ENCODE measurements at regions not wholly inside any gene's neighbourhood (a gene's known extent, or its start where the extent isn't known, plus 50 kb on each side); places are given as distances from the start of the nearest gene placed in this dataset.
"Not testable (repeated sequence)": the region's sequence is repeated elsewhere in the genome, so short reads cannot be mapped to it uniquely, and the experiment has no call there.

- DNase-seq (ENCODE audit: extremely low read depth, low read depth) = no peak
Observed at GRCh38 chr4:1562371-1562770, 121.7 kb downstream of the FAM53A start.

DNA sequence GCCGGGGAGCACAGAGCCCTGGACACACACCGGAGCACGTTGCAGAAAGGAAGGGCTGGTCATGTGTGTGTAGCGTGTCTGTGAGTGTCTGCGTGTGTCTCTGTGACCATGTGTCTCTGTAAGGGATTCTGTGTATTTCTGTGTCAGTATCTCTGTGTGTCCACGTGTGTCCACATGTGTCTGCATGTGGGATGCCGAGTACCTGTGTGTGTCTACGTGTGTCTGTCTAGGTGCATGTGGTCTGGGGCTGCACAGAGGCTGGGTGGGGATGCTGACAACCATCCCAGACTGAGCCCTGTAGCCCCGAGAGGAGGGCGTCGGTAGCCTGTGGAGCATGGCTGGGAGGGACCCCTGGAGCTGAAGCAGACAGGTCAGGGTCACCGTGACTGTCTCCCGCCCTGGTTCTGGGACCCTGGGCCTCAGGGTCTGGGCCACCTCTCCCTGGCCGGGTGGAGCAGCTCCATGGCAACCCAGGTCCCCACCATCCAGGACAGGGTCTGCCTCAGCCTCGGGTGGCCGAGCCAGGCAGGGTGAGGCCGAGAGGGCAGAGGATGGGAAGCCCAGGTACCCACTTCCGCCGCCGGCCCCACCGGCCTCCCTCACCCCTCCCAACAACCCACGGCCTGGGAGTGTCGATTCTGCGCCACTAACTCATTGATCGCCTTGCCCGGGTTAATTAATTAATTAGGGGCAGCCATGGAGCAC, 122.7 kb downstream of the FAM53A start:
- DNase-seq (ENCODE audit: extremely low read depth, low read depth) = no peak

DNA sequence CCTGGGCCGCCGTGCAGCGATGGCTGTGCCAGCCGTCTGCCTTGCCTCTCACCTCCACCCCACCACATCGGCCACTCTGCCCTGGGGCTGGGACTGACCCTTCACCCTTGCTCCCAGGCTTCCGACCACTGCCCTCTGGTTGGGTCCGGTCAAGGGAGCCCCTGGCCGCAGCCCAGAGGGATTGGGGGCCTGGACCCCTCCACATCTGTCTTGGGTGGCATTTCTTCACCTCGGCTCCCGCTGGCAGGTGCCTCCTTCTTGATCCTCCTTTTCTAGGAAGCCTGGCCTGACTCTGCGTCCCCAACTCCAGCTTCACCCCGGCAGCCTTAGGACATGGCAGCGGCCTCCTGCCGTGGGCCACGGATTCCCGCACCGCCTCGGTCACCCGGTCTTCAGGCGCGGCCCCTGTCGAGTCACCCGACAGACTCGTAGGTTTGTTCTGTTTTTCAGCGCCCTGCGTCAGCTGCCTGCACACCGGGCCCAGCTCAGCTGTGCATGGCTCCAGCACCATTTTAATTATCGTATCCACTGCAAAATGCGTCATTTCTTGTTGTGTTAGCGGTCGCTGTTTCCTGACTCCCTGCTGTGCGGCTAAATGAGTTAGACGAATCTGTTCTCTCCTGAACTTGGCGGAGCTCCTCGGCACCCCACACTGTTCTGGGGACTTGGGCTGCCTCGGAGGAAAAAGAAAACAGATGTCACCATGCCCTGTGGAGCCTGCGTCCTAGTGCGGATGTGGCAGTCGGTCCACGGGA, 124.0 kb downstream of the FAM53A start:
- DNase-seq (ENCODE audit: extremely low read depth, low read depth) = peak; percentile 59

DNA sequence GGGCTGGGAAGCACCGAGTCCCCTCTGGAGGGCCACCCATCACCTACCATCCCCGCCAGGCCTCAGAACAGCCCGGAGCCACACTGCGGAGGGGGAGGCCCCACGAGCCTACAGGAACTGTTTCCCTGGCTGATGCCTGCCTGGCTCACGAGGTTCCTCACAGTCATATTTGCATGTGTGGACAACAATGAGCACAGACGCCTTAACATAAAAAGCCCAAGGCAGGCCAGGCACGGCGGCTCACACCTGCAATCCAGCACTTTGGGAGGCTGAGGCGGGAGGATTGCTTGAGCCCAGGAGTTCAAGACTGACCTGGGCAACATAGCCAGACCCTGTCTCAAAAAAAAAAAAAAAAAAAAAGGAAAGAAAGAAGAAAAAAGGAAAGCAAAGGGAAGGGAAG, 125.9 kb downstream of the FAM53A start:
- no peak for DNase-seq (ENCODE audit: extremely low read depth, low read depth)

- DNase-seq (ENCODE audit: extremely low read depth, low read depth) = no peak
Observed at GRCh38 chr4:1557221-1557597, 126.9 kb downstream of the FAM53A start.

GRCh38 chr4:1556541-1557220, 127.4 kb downstream of the FAM53A start:
- no peak for DNase-seq (ENCODE audit: extremely low read depth, low read depth)

- no peak for DNase-seq (ENCODE audit: extremely low read depth, low read depth)
Observed at GRCh38 chr4:1554876-1555265, 129.2 kb downstream of the FAM53A start.

DNA sequence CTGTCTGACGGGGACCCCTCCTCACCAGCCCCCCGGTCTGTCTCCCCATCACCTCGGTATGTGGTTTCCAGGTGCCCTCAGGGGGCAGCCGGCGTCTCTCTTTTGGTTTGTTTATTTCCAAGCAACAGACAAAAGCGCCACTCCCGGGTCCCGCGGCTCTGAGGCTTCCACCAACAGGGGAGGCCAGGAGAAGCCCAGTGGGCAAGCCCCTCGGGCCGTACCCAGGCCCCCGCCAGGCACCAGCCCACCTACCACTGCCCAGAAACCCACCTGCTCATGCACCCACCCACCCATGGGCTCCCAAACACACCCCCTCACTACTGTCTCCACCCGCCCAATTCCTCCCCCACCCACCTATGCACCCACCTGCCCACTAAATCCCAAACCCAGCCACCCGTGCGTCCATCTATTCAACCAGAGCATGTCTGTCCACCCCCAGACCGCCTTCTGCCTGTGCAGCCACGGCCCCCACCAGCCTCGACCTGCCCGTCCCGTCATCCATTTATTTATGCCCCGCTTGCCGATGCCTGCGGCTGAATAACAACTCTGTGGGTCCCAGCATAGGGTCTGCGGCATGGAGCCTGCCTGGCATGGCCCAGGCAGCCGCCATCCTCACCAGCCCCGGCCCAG, 129.8 kb downstream of the FAM53A start:
- no peak for DNase-seq (ENCODE audit: extremely low read depth, low read depth)

DNA sequence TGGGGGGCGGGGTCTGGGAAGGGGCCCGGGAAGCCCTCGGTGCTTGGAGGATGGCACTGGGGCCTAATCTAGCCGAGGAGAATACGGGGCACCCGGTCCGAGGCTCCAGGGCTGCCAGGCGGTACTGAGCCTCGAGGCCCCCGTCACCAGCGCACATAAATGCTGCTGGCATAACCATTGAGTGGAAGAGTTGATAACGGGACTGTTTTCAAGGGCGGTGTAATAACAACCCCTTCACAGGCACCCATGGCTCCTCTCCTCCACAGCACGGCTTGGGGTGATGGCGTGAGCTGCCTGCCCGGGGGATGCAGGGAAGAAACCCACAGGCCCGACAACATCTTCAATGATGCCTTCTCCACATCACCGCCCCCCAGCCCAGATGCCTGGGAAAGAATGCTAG, 130.7 kb downstream of the FAM53A start:
- DNase-seq (ENCODE audit: extremely low read depth, low read depth) = no peak

DNA sequence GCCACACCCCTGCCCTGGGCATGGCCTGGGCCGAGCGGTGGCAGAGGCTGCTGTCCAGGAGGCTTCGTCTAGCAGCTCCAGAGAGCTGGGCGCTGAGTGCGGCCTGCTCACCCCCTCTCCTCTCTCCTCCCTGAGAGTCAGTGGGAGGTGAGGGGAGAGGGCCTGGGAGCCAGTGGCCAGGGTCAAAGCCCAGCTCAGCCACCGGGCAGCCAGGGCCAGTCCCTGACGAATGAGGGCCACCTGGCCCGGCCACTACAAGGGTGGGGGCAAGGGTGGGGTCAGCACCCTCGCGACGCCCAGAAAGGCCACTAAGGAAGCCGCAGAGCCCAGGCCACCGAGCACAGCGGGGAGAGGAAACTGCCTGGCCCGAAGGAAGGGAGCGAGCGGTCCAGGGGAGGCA, 131.7 kb downstream of the FAM53A start:
- DNase-seq (ENCODE audit: extremely low read depth, low read depth) = no peak

GRCh38 chr4:1551211-1551610, 132.9 kb downstream of the FAM53A start:
- no peak for DNase-seq (ENCODE audit: extremely low read depth, low read depth)

DNA sequence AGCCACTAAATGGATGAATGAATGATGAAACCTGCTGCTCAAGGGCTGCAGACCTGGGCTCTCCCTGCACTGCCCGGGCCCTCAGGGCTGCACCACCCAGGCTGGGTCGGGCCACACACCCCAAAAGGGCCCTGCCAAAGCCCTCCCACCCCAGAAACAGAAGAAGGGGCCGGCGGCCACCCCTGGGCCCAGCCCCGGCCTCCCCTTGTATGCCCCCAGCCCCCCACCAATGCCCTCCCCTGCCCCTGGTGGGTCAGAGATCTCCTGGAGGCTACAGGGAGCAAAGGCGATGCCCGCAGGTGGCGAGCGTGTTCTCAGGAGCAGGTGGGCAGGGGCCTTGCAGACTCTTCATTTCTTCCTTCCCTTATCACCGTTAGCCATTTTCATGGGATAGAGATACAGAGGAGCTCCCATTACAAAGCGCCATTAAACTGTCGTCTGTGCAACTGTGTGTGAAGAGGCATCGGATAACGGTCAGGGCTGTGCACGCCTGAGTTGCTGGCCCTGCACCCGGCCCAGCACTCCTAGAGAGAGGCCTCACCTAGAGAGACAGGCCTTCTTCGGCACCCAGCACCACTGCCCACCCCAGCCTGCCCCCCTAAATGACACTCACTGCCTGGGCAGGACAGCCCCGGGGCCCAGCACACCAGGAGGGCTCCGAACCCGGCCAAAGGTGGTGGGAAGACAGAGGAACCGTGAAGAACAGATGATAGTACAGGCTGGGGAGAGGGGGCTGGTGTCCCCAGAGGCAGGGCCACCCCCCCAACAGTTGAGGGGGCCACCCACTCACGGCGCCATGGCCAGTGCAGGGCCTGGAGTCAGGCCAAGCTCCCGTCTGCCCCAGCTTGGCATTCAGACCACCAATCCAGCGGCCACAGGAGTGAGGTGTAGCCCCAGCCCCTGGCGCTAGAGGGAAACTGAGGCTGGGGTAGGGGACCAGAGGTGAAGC, 133.7 kb downstream of the FAM53A start:
- no peak for DNase-seq (ENCODE audit: extremely low read depth, low read depth)

GRCh38 chr4:1549638-1550035, 134.5 kb downstream of the FAM53A start:
- DNase-seq (ENCODE audit: extremely low read depth, low read depth) = no peak

DNA sequence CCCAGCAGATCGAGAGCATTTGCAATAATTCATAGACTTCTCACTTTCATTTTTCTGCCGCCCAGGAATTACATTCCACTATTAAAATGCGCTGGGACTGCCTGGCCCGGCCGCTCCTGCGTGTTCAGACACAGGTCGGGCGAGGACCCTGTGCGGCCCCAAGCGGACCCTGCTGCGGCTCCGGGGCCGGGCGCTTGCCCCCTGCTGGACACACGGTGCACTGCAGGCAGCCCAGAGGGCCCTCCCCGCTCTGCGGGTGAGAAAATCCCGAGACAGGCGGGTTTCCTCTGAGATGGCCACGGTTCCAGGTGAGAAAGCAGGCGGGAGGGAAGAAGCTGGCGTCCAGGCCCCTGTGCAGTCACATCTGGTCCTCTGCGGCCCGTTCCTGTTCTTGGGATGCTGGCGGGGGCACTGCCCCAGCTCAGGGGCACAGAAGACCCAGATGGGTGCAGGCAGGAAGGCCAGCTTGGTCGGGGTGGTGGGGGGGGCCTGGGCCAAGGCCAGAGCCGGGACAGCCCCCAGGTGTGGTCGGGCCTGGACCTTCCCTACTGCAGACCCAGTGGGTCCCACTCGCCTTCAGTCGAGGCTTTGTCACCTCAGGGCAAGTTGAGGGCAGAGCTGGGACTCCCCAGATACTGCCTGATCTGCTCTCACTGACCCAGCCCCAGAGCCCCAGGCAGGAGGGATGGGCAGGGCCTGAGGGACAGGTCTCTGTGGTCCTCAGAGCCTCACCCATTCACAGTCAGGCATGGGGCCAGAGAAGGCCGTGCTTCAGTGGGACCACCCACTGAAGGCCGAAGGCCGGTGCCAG, 135.1 kb downstream of the FAM53A start:
- DNase-seq (ENCODE audit: extremely low read depth, low read depth) = peak; percentile 9

- DNase-seq (ENCODE audit: extremely low read depth, low read depth) = no peak
Observed at GRCh38 chr4:1547856-1548826, 136.0 kb downstream of the FAM53A start.

- no peak for DNase-seq (ENCODE audit: extremely low read depth, low read depth)
Observed at GRCh38 chr4:1547131-1547855, 136.8 kb downstream of the FAM53A start.

DNA sequence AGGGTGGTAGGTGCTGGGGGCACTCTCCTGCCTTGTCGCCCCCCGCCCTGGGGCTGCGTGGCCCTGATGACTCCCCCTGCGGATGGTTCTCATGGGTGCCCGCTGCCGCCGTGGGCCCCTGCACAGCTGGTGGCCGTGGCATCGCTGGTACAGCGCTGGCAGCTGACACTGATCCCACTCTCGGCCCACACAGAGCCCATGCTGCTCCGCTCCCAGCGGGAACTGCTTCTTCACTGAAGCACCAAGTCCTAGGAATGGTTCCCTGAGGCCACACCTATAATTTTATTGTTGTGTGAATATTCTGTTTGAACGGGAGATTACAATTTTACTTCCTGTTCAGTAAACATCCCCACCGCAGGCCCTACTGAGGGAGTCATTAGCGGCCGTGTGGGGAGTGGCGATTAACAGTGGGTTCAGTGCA, 138.6 kb upstream of the NKX1-1 start:
- no peak for DNase-seq (ENCODE audit: extremely low read depth, low read depth)

DNA sequence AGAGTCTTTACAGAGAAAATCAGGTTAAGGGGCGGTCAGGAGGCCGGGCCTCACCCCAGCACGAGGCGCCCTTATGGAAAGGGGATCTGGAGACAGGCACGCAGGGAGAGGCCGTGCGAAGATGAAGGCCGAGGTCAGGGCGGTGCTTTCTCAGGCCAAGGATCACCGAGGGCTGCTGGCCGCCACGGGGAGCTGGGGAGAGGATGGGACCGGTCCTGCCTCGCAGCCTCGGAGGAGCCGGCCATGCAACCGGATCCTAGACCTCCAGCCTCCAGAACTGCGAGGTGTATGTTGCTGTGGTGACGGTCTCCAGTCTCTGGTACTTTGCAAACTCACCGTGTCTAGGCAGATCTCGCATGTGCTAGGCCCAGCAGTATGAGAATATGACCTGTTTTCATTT, 138.2 kb upstream of the NKX1-1 start:
- DNase-seq (ENCODE audit: extremely low read depth, low read depth) = not testable (repeated sequence)
